ENCODE measurements at regions not wholly inside any gene's neighbourhood (a gene's known extent, or its start where the extent isn't known, plus 50 kb on each side); places are given as distances from the start of the nearest gene placed in this dataset.

- no peak for TF ChIP-seq EZH2phosphoT487 (IDR thresholded peaks at IDR 0.05; ENCODE audit: unreplicated experiment)
Observed at GRCh38 chr2:189328848-189329245, 112.4 kb upstream of the WDR75 start (continued).

DNA sequence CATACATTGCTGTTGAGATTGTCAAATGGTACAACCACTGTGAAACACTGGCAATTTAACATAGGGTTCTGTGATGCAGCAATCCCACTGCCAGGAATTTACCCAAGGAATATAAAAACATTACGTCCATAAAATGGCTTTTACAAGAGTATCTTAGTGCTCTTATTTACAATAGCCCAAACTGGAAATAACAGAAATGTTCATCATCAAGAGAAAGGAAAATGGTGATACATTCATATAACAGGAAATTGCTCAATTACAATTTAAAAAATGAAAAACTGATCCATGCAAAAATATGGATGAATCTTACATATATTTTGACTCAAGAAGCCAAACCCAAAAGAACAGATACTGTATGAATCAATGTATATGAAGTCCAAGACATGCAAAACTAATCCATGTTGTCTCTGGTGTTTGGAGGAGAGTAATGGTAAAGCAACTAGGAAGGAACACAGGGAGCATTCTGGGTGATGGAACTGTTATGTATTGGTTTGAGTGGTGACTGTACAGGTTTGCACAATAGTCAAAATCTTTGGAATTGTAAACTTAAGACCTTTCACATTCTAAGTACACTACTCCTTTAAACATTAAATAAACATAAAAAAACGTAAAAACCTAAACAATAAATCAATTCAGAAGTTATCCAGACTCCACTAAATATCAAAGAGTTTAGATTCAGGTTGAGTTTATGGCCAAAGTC lies 104.8 kb upstream of the WDR75 start:
- no peak overlapping the region for H3K27ac ChIP-seq (ENCODE audit: low read depth)
- Mint-ChIP-seq H3K27me3 (ENCODE audit: insufficient read depth, low read depth, poor library complexity) (no peaks in the 10 kb centered on the region), H3K36me3 (ENCODE audit: low read depth) (peaks cover 4% of the 10 kb centered on the region; the same call in 2 of the 3 replicates), H3K9me3 (peaks cover 18% of the 10 kb centered on the region; the same call in 2 of the 3 replicates), H3K4me1 (no peaks in the 10 kb centered on the region), H3K27ac (no peak overlapping the region), H3K4me3 (no peak overlapping the region)
- no peak overlapping the region for H3K4me2 ChIP-seq
- no peaks in the 10 kb centered on the region for H3F3A ChIP-seq (replicated peaks; ENCODE audit: low read depth)
- no peaks in the 10 kb centered on the region for H3K79me2 ChIP-seq (replicated peaks; ENCODE audit: insufficient read depth)
- H3K36me3 ChIP-seq (ENCODE audit: insufficient read depth): no peaks in the 10 kb centered on the region
- no peaks in the 10 kb centered on the region for H3K9me2 ChIP-seq (ENCODE audit: insufficient read depth)
- TF ChIP-seq ZNF331 (CRISPR knock-in tag; IDR thresholded peaks at IDR 0.05; ENCODE audit: low read depth): no peak
- no peak for TF ChIP-seq CREB1 (CRISPR knock-in tag; IDR thresholded peaks at IDR 0.05; ENCODE audit: low read depth)
- TF ChIP-seq EZH2 (IDR thresholded peaks at IDR 0.05; ENCODE audit: low read depth, unreplicated experiment): no peak
- TF ChIP-seq CTCF (conservative IDR thresholded peaks at IDR 0.05; ENCODE audit: low read depth in 2 of 2): no peak
- TF ChIP-seq ZNF114 (CRISPR knock-in tag; IDR thresholded peaks at IDR 0.05): no peak
- TF ChIP-seq ZNF462 (CRISPR knock-in tag; IDR thresholded peaks at IDR 0.05): no peak
- TF ChIP-seq NANOG (IDR thresholded peaks at IDR 0.05; ENCODE audit: borderline replicate concordance): no peak
- TF ChIP-seq REST (IDR thresholded peaks at IDR 0.05; ENCODE audit: unreplicated experiment): no peak
- TF ChIP-seq POLR2AphosphoS5 (IDR thresholded peaks at IDR 0.05; ENCODE audit: low read depth): no peak
- H3K4me1 ChIP-seq (ENCODE audit: insufficient read depth): no peaks in the 10 kb centered on the region
- H2AFZ ChIP-seq: no peak overlapping the region
- ATAC-seq (no peak), DNase-seq (ENCODE audit: low spot score) (no peak)
- H3K4me3 ChIP-seq: no peak overlapping the region
- no peaks in the 10 kb centered on the region for H3K27me3 ChIP-seq (ENCODE audit: insufficient read depth)
- H4K20me1 ChIP-seq (replicated peaks; ENCODE audit: insufficient read depth): no peaks in the 10 kb centered on the region

All from GM23338 (cell line).